Calu3 (cell line): ENCODE measurements at regions not wholly inside any gene's neighbourhood (a gene's known extent, or its start where the extent isn't known, plus 50 kb on each side); places are given as distances from the start of the nearest gene placed in this dataset.
"Not testable (repeated sequence)": the region's sequence is repeated elsewhere in the genome, so short reads cannot be mapped to it uniquely, and the experiment has no call there.

Experiments used
- BruUV-seq: library from RNA; stranded (reverse); fragments of 400-500 nt; replicated peaks from 2 replicates; lab custom pipeline; 2021; lab: Mats Ljungman, UMichigan
- CTCF ChIA-PET: fragments of 300-600 bp; sonication (Branson Sonifier 250); formaldehyde crosslinking; loops from one replicate; lab custom pipeline; 2022; ENCODE audit warnings: antibody characterized with exemption; lab: Charles Lee
- DNase-seq: peaks from one replicate; pipeline ENCODE4 v3.0.0; 2022
- H3K27ac Mint-ChIP-seq: one replicate; pipeline ENCODE4 v1.8.0; 2022; ENCODE audit warnings: mixed read lengths; ENCODE audit not compliant: unreplicated experiment
- H3K27me3 Mint-ChIP-seq: one replicate; pipeline ENCODE4 v1.8.0; 2022; ENCODE audit warnings: mixed read lengths; ENCODE audit not compliant: unreplicated experiment
- H3K36me3 Mint-ChIP-seq: one replicate; pipeline ENCODE4 v1.8.0; 2022; ENCODE audit warnings: mild to moderate bottlenecking, moderate library complexity, mixed read lengths; ENCODE audit not compliant: insufficient read depth, unreplicated experiment
- H3K4me1 Mint-ChIP-seq: one replicate; pipeline ENCODE4 v1.8.0; 2022; ENCODE audit warnings: mild to moderate bottlenecking, low read depth, mixed read lengths; ENCODE audit not compliant: unreplicated experiment
- H3K4me3 Mint-ChIP-seq: one replicate; pipeline ENCODE4 v1.8.0; 2022; ENCODE audit warnings: mild to moderate bottlenecking, low read depth, moderate library complexity, mixed read lengths; ENCODE audit not compliant: unreplicated experiment
- H3K9me3 Mint-ChIP-seq: one replicate; pipeline ENCODE4 v1.8.0; 2022; ENCODE audit warnings: low read depth, mixed read lengths; ENCODE audit not compliant: unreplicated experiment
- CTCF ChIP-seq: fragments of 200-600 bp; IDR thresholded peaks from one replicate; pipeline ENCODE4 v1.8.0; 2022; ENCODE audit warnings: antibody characterized with exemption; ENCODE audit not compliant: unreplicated experiment
- intact Hi-C: fragments of 100-400 bp; cut with micrococcal nuclease; formaldehyde crosslinking; loops from one replicate; pipeline ENCODE4 v1.10.0; 2022; ENCODE audit not compliant: unreplicated experiment

- H3K4me3 Mint-ChIP-seq: no peak overlapping the region
- TF ChIP-seq CTCF: no peak
- intact Hi-C loops: no loop called here
- CTCF ChIA-PET: no interaction called here
- no peak for DNase-seq
- BruUV-seq: no TSS peak
- H3K27me3 Mint-ChIP-seq: no peaks in the 10 kb centered on the region
- H3K36me3 Mint-ChIP-seq: no peaks in the 10 kb centered on the region
- no peak overlapping the region for H3K27ac Mint-ChIP-seq
- peaks cover 2% of the 10 kb centered on the region for H3K9me3 Mint-ChIP-seq
- no peaks in the 10 kb centered on the region for H3K4me1 Mint-ChIP-seq
Measured at GRCh38 chr2:215862351-215862771, 151.0 kb downstream of the MREG start.

GRCh38 chr2:215861607-215862350 is 151.6 kb downstream of the MREG start:
- TF ChIP-seq CTCF: no peak
- no peak overlapping the region for H3K4me3 Mint-ChIP-seq
- H3K4me1 Mint-ChIP-seq: no peaks in the 10 kb centered on the region
- H3K27me3 Mint-ChIP-seq: no peaks in the 10 kb centered on the region
- H3K27ac Mint-ChIP-seq: no peak overlapping the region
- no TSS peak for BruUV-seq
- DNase-seq: no peak
- no peaks in the 10 kb centered on the region for H3K36me3 Mint-ChIP-seq
- peaks cover 2% of the 10 kb centered on the region for H3K9me3 Mint-ChIP-seq
- CTCF ChIA-PET: no interaction called here
- intact Hi-C loops: no loop called here

- CTCF ChIA-PET: no interaction called here
- Mint-ChIP-seq H3K36me3 (no peaks in the 10 kb centered on the region), H3K4me3 (no peak overlapping the region), H3K4me1 (peaks cover 2% of the 10 kb centered on the region), H3K27me3 (no peaks in the 10 kb centered on the region), H3K27ac (no peak overlapping the region), H3K9me3 (peaks cover 11% of the 10 kb centered on the region)
- TF ChIP-seq CTCF: no peak
- DNase-seq: no peak
- intact Hi-C loops: no loop called here
- BruUV-seq: no TSS peak
Measured at GRCh38 chr2:215856080-215856479, 157.3 kb downstream of the MREG start.

- CTCF ChIA-PET, H3K27ac Mint-ChIP-seq: not testable (repeated sequence)
Measured at GRCh38 chr2:215855308-215855707, 158.0 kb downstream of the MREG start.

GRCh38 chr2:215854008-215854407 is 159.3 kb downstream of the MREG start:
- H3K9me3 Mint-ChIP-seq: peaks cover 9% of the 10 kb centered on the region
- intact Hi-C loops: no loop called here
- no peak for TF ChIP-seq CTCF
- no peak overlapping the region for H3K4me3 Mint-ChIP-seq
- no peak overlapping the region for H3K27ac Mint-ChIP-seq
- DNase-seq: no peak
- CTCF ChIA-PET: no interaction called here
- peaks cover 9% of the 10 kb centered on the region for H3K4me1 Mint-ChIP-seq
- H3K36me3 Mint-ChIP-seq: no peaks in the 10 kb centered on the region
- no TSS peak for BruUV-seq
- H3K27me3 Mint-ChIP-seq: no peaks in the 10 kb centered on the region

More at GRCh38 chr2:215855308-215855707, 158.0 kb downstream of the MREG start:
- H3K36me3 Mint-ChIP-seq, intact Hi-C loops, H3K4me1 Mint-ChIP-seq, DNase-seq, H3K27me3 Mint-ChIP-seq, BruUV-seq, H3K4me3 Mint-ChIP-seq: not testable (repeated sequence)
- H3K9me3 Mint-ChIP-seq: peaks cover 11% of the 10 kb centered on the region
